ENCODE measurements at regions not wholly inside any gene's neighbourhood (a gene's known extent, or its start where the extent isn't known, plus 50 kb on each side); places are given as distances from the start of the nearest gene placed in this dataset.

- DNase-seq (ENCODE audit: low spot score): peak; percentile 44
Measured at GRCh38 chr5:73395256-73395655, 53.3 kb downstream of the FOXD1 start.

GRCh38 chr5:73394610-73395009, 54.0 kb downstream of the FOXD1 start:
- no peak for DNase-seq (ENCODE audit: low spot score)

- DNase-seq (ENCODE audit: low spot score): peak; percentile 61
Measured at GRCh38 chr5:73393611-73394489, 54.7 kb downstream of the FOXD1 start.

GRCh38 chr5:73392775-73393174, 55.8 kb downstream of the FOXD1 start:
- no peak for DNase-seq (ENCODE audit: low spot score)

GRCh38 chr5:73391441-73391881, 57.1 kb downstream of the FOXD1 start:
- DNase-seq (ENCODE audit: low spot score): no peak

- DNase-seq (ENCODE audit: low spot score): no peak
Measured at GRCh38 chr5:73390972-73391371, 57.6 kb downstream of the FOXD1 start.

GRCh38 chr5:73388740-73389139, 59.8 kb downstream of the FOXD1 start:
- DNase-seq (ENCODE audit: low spot score): no peak

GRCh38 chr5:73388306-73388684, 60.3 kb downstream of the FOXD1 start:
- DNase-seq (ENCODE audit: low spot score): peak; percentile 66

- DNase-seq (ENCODE audit: low spot score): peak; percentile 19
Measured at GRCh38 chr5:73387601-73388305, 60.8 kb downstream of the FOXD1 start.

GRCh38 chr5:73387149-73387591, 61.4 kb downstream of the FOXD1 start:
- no peak for DNase-seq (ENCODE audit: low spot score)

- no peak for DNase-seq (ENCODE audit: low spot score)
Measured at GRCh38 chr5:73384861-73385260, 63.7 kb downstream of the FOXD1 start.

- DNase-seq (ENCODE audit: low spot score): peak; percentile 30
Measured at GRCh38 chr5:73382401-73382740, 66.2 kb downstream of the FOXD1 start.

GRCh38 chr5:73381590-73382400, 66.8 kb downstream of the FOXD1 start:
- DNase-seq (ENCODE audit: low spot score): no peak

GRCh38 chr5:73380710-73381589, 67.6 kb downstream of the FOXD1 start:
- DNase-seq (ENCODE audit: low spot score): no peak

- no peak for DNase-seq (ENCODE audit: low spot score)
Measured at GRCh38 chr5:73380041-73380440, 68.5 kb downstream of the FOXD1 start.

GRCh38 chr5:73379435-73379834, 69.1 kb downstream of the FOXD1 start:
- DNase-seq (ENCODE audit: low spot score): no peak

GRCh38 chr5:73378765-73379164, 69.8 kb downstream of the FOXD1 start:
- DNase-seq (ENCODE audit: low spot score): no peak

GRCh38 chr5:73378070-73378469, 70.5 kb downstream of the FOXD1 start:
- DNase-seq (ENCODE audit: low spot score): no peak

GRCh38 chr5:73376618-73377170, 71.9 kb downstream of the FOXD1 start:
- peak; percentile 68 for DNase-seq (ENCODE audit: low spot score)

GRCh38 chr5:73375949-73376348, 72.6 kb downstream of the FOXD1 start:
- DNase-seq (ENCODE audit: low spot score): no peak

GRCh38 chr5:73375191-73375545, 73.4 kb downstream of the FOXD1 start:
- DNase-seq (ENCODE audit: low spot score): no peak

Data from kidney tubule cell (primary cell).